Stimulated activated naive CD4-positive, alpha-beta T cell (primary cell): ENCODE measurements at regions not wholly inside any gene's neighbourhood (a gene's known extent, or its start where the extent isn't known, plus 50 kb on each side); places are given as distances from the start of the nearest gene placed in this dataset.
"Not testable (repeated sequence)": the region's sequence is repeated elsewhere in the genome, so short reads cannot be mapped to it uniquely, and the experiment has no call there.

Experiments used
- DNase-seq, 6 experiments: peaks; one replicate each; lab custom pipeline; 2025; lab: John Stamatoyannopoulos, UW

- no peak for DNase-seq
Measured at GRCh38 chr14:56351861-56352260, 227.7 kb upstream of the TMEM260 start.

- DNase-seq, result no peak
Measured at GRCh38 chr14:56352999-56353398, 226.6 kb upstream of the TMEM260 start.

GRCh38 chr14:56357428-56357827, 222.2 kb upstream of the TMEM260 start:
- DNase-seq, result no peak

DNA sequence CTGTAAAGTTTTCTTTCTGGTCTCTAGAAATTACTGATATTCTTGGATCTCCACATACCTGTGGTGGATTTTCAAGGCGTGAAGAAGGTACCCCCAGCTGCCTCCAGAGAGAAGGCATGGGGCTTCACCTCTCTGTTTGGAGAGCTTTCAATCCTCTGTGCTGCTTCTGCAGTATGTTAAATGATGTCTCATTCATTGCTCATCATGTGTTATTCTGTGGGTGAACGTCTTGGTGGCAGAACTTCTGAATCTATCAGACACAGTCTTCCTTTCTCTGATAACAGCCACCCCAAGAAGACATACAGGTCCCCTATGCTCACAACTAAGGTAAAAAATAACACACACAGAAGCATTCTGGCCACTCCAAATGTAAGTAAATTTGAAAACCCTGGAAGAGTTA, 221.3 kb upstream of the TMEM260 start:
- DNase-seq, result no peak

DNA sequence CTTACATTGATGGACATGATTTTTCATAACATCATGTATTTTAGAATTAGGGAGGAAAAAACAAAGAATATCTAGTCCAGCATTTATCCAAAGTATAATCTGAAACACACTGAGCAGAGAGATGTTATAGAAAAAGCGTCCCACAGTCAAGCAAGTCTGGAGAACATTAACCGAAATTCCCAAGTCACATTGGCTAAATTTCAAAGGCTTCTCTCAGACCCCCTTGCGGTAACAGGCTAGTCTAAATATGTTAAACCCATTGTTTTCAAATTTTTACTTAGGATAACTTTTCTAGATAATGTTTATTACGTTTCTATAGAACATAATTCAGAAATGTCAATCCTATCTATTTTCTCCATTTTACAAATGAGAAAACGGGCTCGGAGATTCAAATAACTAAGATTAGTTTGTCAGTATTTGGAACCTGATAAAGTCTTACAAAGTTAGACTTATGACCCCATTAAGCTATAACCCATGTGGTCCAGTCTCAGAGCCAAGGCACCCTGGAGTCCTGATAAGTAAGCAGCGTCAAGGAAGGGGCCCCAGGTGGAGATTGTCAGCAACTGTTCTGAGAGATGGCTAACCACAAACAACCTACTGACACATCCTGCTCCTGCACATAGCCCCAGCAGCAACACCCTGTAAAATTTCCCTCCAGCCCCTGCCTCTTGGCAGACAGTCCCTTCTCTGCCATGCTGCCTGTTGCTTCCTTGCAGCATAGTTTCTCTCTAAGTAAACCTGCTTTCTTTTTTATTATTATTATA, 220.6 kb upstream of the TMEM260 start:
- DNase-seq, result no peak

GRCh38 chr14:56365663-56366062, 213.9 kb upstream of the TMEM260 start:
- not testable (repeated sequence) for DNase-seq

- DNase-seq, result no peak
Measured at GRCh38 chr14:56367416-56367815, 212.2 kb upstream of the TMEM260 start.

DNA sequence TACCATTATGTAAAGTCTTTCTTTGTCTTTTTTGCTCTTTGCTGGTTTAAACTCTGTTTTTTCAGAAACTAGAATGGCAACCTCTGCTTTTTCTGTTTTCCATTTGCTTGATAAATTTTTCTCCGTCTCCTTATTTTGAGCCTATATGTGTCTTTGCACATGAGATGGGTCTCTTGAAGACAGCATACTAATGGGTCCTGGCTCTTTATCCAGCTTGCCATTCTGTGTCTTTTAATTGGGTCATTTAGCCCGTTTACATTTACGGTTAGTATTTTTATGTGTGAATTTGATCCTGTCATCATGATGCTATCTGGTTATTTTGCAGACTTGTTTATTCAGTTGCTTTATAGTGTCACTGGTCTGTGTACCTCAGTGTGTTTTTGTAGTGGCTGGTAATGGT, 207.9 kb upstream of the TMEM260 start:
- DNase-seq, result no peak

- no peak for DNase-seq
Measured at GRCh38 chr14:56374421-56374820, 205.2 kb upstream of the TMEM260 start.

DNA sequence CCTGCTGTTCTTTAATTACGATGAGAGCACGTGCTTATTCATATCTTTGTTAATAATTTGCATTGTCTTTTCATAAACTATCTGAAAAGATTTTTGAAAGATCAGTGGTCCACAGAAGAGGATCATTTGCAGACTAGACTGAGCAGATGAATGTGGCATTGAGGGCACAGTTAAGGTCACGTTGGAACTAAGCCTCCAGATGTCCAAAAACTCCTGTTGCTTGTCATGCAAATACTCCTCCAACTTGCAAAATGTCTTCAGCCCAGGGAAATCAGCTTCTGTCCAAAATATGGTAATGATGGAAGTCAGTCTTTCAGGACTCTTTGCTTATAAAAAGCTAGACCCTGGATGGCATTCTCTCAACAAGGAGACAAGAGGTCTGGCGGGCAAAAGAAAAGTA, 201.6 kb upstream of the TMEM260 start:
- DNase-seq, result no peak

GRCh38 chr14:56378475-56378877, 201.1 kb upstream of the TMEM260 start:
- no peak for DNase-seq

- no peak for DNase-seq
Measured at GRCh38 chr14:56379956-56380355, 199.6 kb upstream of the TMEM260 start.

DNA sequence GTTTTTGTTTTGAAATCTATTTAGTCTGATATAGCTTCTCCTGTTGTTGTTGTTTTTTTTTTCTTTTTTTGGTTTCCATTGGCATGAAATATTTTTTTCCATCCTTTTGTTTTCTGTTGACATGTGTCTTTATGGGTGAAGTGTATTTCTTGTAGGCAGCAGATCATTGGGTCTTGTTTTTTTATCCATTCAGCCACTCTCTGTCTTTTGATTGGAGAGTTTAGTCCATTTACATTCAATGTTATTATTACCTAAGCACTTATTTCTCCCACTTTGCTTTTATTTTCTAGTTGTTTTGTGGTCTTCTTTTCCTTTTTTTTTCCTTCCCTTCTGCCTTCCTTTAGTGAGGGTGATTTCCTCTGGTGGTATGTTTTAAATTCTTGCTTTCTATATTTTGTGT, 193.6 kb upstream of the TMEM260 start:
- no peak for DNase-seq

DNA sequence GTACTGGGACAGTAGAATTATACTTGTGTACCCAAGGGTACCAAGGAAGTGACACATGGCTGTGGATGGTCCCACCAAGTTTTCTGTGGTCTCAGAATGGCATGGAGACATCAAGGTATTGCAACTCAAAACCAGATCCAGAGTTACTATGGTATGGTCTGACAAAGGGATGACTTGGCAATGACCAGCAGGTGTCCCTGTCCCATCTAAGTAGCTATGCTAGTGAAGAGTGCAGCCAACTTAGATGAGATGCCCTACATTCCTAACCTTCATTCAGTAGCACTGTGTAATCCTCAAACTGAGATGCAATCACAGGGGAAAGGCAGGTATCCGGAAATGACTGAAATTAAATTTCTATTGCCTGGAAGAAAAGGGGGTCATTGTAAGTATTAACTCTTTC, 188.7 kb upstream of the TMEM260 start:
- DNase-seq, result no peak

DNA sequence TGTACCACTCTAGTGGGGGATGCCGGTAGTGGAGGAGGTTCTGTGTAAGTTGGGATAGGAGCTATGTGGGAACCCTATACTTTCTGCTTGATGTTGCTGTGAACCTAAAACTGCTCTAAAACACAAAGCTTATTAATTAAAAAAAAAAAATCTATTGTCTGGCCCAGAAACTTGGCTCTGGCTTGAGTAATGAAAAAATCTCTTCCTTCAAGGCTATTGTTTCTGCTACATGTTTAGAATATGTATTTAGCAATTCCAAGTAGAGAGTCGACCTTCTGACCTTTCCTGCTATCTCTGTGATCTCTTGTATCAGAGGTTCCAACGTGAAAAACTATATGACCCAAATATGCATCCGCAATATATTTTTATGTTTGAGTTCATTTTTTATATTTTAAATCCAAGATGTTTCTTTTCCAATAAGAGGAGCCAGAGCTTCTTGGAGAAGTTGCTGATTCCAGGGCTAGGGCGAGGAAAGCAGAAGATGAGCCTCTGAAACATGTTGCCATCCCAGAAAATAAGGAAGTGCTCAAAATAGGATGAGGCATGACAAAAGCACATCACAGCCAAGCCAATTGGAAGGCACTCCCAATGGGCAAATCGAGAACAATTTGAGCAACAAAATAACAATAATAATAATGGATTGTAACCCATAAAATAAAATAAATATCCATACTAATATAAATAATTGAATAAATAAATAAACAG, 184.6 kb upstream of the TMEM260 start:
- DNase-seq, result no peak

DNA sequence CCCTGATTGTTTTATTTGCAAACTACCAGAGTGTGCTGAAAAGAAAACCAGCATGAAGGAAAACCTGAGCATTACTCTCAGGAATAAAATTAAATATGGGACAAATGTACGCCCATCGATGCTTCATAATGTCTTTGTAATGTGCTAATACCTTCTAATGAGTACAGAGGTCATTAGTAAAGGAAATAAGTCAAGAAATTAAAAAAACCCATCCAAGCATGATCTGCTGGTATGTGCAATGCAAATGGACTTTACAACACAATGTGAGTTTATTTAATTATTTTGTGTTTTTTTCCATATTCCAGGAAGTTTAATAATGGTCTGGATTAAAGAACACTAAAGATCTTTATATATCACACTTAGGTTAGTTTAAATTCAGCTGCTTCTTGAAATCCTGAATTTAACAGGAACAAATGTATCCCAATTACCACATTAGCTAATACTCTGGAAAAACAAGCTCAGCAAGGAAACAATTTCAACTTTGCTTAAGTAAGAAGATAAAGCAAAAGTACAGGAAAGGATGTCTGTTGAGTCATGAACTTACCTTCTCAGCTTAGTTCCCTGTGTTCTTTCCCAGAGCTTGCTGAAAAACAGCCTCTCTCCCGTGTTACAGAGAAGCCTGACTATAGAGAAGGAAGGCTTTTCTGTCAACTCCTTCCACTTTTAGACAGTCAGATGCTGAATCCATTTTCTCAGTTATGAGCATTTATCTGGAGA, 179.3 kb upstream of the TMEM260 start:
- DNase-seq, result no peak

GRCh38 chr14:56412468-56413434, 166.8 kb upstream of the TMEM260 start:
- no peak for DNase-seq

- no peak for DNase-seq
Measured at GRCh38 chr14:56413721-56414120, 165.9 kb upstream of the TMEM260 start.

DNA sequence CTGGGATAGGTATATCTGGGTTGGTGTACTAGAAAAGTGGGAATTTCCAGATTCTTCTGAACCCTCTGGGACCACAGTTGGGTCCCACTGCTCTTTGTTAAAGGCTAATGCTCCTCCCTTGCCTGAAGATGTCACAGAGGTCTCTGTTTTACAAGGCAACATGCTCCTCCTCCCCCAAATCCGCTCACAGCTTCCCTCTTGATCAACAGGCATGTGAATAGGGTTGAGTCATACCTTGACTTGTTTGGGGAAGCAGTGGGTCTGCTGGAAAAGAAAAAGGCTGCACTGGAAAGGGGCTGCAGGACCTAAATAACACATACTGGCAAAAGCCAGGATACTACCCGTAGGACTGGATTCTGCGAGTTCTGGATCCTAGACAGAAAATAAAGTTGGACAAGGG, 165.4 kb upstream of the TMEM260 start:
- no peak for DNase-seq

- DNase-seq, result no peak
Measured at GRCh38 chr14:56416213-56416612, 163.4 kb upstream of the TMEM260 start.

DNA sequence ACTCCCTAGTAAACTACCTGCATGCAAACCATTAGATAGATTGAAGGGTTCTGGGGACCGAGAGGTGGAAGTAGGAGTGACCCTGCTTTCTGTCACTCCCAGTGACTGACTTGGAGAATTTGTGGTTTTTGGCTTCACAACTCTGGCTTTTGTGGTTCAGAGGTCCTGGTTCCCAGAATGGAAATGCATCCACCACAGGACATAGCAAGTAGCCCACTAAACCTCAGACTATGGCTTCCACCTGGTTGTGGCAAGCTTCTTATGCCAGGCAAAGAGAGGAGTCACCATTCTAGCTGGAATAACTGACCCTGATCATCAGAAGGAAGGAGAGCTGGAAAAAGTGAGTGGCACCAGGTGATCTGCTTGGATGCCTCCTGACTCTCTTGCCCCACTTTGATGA, 162.4 kb upstream of the TMEM260 start:
- no peak for DNase-seq

- no peak for DNase-seq
Measured at GRCh38 chr14:56419750-56420149, 159.8 kb upstream of the TMEM260 start.
